ENCODE measurements at regions not wholly inside any gene's neighbourhood (a gene's known extent, or its start where the extent isn't known, plus 50 kb on each side); places are given as distances from the start of the nearest gene placed in this dataset.

DNA sequence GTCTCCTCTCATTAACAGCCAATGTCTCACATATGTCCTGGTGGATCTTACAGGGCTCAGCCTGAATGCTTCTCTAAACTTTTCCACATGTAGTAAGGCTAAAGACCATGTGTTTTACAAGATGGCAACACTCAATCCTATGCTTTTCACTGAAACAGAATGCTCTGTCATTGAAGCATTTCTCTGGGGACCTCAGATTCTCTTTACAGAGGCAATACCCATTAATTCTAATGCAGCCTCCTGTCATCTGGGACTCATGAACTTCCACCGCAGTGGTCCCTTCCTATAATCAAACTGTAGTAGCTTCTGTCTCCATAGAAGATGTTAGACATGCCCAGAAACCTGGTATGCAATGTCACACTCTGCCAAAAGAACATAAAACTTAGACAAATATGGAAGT is 926.6 kb upstream of the RBFOX1 start:
- no peak for DNase-seq
- no peaks in the 10 kb centered on the region for H3K4me1 Mint-ChIP-seq (ENCODE audit: low read depth)
- peaks cover 7% of the 10 kb centered on the region for H3K9me3 Mint-ChIP-seq
- H3K27me3 Mint-ChIP-seq: no peaks in the 10 kb centered on the region
- H3K27ac Mint-ChIP-seq: no peak overlapping the region
- no peak overlapping the region for H3K4me3 Mint-ChIP-seq
- H3K36me3 Mint-ChIP-seq (ENCODE audit: low read depth): no peaks in the 10 kb centered on the region

DNA sequence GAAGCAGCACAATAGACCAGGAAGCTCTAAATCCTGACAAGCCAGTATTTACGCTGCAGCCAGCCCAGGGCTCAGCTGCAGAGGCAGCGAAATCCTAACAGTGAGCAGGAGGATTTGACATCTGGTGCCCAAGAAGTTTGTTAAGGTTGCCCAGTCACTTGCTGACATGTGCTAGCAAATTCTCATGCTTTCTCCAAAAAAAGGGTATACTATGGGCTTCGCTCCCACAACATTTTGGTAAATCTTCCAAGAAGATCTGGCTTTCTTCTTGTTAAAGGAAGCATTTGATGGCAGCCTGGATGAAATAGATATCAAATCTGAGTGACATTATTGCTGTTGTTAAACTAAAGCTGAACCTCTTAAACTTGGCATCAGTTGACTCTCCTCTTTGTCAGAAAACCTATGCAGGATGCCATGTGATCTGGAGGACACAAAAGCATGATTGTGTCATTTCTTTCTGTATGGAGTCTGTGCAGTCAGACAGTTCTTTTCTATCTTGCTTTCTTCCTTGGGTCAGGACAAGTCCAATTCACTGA is 949.7 kb upstream of the RBFOX1 start:
- DNase-seq: no peak
- no peak overlapping the region for H3K4me3 Mint-ChIP-seq
- no peaks in the 10 kb centered on the region for H3K36me3 Mint-ChIP-seq (ENCODE audit: low read depth)
- H3K4me1 Mint-ChIP-seq (ENCODE audit: low read depth): no peaks in the 10 kb centered on the region
- H3K9me3 Mint-ChIP-seq: peaks cover 10% of the 10 kb centered on the region
- H3K27me3 Mint-ChIP-seq: no peaks in the 10 kb centered on the region
- no peak overlapping the region for H3K27ac Mint-ChIP-seq

DNA sequence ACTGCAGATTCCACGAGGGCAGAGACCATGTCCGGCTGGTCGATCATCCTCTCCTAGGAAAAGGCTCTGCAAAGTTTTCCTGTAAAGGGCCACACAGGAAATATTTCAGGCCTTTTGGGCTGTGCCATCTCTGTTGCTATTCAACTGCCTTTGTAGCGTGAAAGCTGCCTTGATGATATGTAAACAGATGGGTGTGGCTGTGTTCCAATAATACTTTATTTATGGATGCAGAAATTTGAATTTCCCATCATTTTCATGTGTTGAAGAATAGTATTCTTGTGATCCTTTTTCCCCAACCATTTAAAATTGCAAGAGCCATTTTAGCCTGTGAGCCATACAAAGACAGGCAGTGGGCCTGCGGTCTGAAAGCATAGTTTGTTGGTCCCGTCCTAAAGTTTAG is 950.7 kb upstream of the RBFOX1 start:
- DNase-seq: no peak
- H3K4me1 Mint-ChIP-seq (ENCODE audit: low read depth): no peaks in the 10 kb centered on the region
- H3K9me3 Mint-ChIP-seq: peaks cover 10% of the 10 kb centered on the region
- H3K4me3 Mint-ChIP-seq: no peak overlapping the region
- no peaks in the 10 kb centered on the region for H3K27me3 Mint-ChIP-seq
- H3K27ac Mint-ChIP-seq: no peak overlapping the region
- no peaks in the 10 kb centered on the region for H3K36me3 Mint-ChIP-seq (ENCODE audit: low read depth)

DNA sequence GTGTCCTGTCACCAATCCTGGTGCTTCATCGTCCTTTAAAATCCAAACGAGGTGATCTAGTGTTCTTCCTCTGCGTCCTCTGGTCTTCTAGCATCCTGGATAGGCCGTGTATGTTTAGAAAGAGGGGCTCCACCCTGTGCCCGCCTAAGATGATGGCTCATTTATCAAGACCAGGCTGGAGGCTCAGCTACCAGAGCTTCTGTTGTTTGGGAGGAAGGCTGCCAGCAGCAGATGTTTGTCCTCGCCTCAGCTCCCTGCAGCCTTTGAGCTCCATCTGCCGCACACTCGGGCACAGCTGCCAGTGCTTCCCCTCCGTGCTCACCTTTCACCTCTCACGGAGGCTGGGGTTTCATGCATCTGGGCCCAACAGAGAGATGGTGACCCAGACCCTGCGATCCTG is 954.7 kb upstream of the RBFOX1 start:
- Mint-ChIP-seq H3K4me3 (no peak overlapping the region), H3K9me3 (peaks cover 8% of the 10 kb centered on the region), H3K27ac (no peak overlapping the region), H3K36me3 (ENCODE audit: low read depth) (no peaks in the 10 kb centered on the region), H3K4me1 (ENCODE audit: low read depth) (no peaks in the 10 kb centered on the region), H3K27me3 (no peaks in the 10 kb centered on the region)
- no peak for DNase-seq

DNA sequence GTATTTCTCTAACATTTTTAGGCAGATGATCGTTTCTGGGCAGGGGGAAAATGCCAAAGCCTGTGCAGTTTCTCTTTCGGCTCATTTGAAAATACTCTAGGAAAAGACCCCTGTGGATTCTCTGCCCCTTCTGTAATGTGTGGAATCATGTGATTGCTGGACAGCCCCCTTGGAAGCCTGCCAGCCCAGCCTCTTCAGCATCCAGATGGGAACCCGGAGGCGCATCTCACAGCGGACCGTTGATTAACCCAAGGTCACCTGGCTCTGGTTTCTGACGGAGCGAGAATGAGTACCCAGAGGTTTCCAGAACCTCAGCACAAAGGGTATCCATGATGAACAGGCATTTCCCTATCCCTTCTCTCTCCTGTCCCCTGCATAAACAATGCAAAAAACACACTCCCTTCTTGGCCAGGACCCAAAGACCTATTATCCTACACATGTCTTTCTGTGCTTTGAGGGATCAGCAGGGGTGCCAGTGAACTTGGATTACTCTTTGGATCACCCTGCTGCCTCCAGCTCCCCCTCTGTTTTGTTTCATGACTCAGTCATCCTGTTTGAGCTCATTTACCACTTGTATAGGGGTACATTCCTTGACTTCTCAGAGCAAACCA is 957.1 kb upstream of the RBFOX1 start:
- Mint-ChIP-seq H3K4me1 (ENCODE audit: low read depth) (no peaks in the 10 kb centered on the region), H3K9me3 (peaks cover 9% of the 10 kb centered on the region)
- DNase-seq: no peak

DNA sequence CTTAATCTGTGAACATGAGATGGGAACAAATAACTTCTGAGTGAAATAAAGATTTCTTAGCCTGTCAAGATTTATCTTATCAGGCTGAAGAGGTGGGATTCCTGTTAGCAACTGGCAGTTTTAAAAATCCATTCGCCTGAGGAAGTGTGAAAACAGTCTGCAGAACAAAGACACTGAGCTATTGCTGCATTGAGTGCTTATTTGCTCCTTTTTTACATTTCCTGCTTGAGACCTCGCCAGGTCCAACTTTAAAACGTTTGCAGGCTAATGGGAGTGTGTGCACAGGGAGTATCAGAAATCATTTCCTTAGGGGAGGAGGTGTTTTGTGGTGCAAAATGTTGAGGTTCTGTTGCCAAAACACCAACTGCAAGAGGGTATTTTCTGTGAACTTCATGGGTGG is 957.8 kb upstream of the RBFOX1 start:
- no peak overlapping the region for H3K27ac Mint-ChIP-seq
- peaks cover 9% of the 10 kb centered on the region for H3K9me3 Mint-ChIP-seq

More for the DNA sequence above, 957.1 kb upstream of the RBFOX1 start:
- no peaks in the 10 kb centered on the region for H3K36me3 Mint-ChIP-seq (ENCODE audit: low read depth)
- no peak overlapping the region for H3K27ac Mint-ChIP-seq
- no peak overlapping the region for H3K4me3 Mint-ChIP-seq
- no peaks in the 10 kb centered on the region for H3K27me3 Mint-ChIP-seq

DNA sequence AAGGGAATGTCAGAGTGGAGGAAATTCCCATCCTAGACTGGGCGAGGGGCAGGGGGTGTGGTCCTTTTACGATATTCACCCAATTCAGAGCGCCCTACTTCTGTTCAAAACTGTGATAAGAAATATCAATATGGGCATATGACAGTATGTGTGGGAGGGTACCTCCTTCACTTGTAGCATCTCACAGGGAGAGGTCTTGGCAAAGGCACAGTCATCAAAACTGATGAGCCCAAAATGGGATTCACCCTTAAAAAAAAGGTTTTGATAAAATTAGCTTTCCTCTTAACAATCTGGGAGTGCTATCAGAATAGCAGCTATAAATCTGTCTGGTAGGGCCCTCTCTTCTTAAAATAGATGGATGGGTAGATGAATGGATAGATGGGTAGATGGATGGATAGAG is 967.8 kb upstream of the RBFOX1 start:
- Mint-ChIP-seq H3K9me3 (peaks cover 16% of the 10 kb centered on the region), H3K4me3 (no peak overlapping the region), H3K36me3 (ENCODE audit: low read depth) (no peaks in the 10 kb centered on the region), H3K27ac (no peak overlapping the region), H3K27me3 (no peaks in the 10 kb centered on the region), H3K4me1 (ENCODE audit: low read depth) (no peaks in the 10 kb centered on the region)
- no peak for DNase-seq

More for the DNA sequence above, 957.8 kb upstream of the RBFOX1 start:
- no peak overlapping the region for H3K4me3 Mint-ChIP-seq
- H3K27me3 Mint-ChIP-seq: no peaks in the 10 kb centered on the region
- no peaks in the 10 kb centered on the region for H3K36me3 Mint-ChIP-seq (ENCODE audit: low read depth)
- DNase-seq: no peak
- no peaks in the 10 kb centered on the region for H3K4me1 Mint-ChIP-seq (ENCODE audit: low read depth)

DNA sequence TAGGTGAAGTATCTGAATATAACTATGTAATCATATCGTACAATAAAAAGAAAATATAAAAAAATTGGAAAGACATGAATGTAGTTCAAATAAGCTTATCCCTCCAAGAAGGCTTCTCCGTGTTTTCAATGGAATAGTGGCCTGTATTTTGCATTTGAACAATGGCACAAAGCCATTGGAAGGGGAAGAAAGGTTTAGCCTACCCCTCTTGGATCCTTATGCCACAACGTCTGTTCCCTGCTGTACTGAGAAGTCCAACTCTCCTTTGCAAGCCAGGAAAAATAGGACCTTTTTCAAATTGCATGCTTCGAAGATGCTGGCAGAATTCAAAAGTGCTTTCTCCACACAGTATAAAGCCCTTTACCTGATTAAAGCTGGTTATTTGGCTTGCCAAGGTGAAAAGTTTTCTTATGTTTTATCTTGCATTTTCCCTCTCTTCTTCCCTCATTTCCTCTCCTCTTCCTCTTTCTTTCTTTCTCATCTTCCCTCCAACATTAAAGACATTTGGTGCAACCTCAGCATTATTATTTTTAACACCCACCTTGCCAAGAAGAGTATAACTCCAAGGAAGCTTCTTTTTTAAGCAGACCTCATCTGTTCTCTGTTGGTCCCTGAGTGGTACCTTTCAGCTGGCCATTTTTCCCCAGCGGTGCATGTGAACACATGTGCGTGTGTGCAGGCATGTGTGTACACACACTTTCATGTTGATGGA is 968.6 kb upstream of the RBFOX1 start:
- H3K4me3 Mint-ChIP-seq: no peak overlapping the region
- H3K36me3 Mint-ChIP-seq (ENCODE audit: low read depth): no peaks in the 10 kb centered on the region
- no peak for DNase-seq
- H3K9me3 Mint-ChIP-seq: peaks cover 18% of the 10 kb centered on the region
- no peaks in the 10 kb centered on the region for H3K27me3 Mint-ChIP-seq
- H3K27ac Mint-ChIP-seq: no peak overlapping the region
- no peaks in the 10 kb centered on the region for H3K4me1 Mint-ChIP-seq (ENCODE audit: low read depth)

DNA sequence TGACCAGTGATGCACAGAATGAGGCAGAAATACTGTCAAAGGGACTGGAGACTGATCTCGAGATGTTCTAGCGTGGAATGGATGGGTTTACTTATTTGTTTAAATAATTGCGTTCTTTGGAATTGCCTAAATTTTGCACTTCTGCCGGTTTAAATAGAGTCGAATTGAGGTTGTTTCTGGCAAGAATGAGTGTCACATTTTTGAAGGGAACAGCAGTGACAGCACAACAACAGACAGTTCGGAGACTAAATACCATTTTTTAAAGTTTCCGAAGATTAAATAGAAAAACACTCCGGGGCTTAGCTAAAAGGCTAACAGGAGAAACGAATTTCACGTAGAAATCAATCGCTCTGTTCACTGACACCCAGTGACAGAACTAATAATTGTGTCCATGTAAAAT is 969.2 kb upstream of the RBFOX1 start:
- peaks cover 16% of the 10 kb centered on the region for H3K9me3 Mint-ChIP-seq
- no peak overlapping the region for H3K4me3 Mint-ChIP-seq
- no peak for DNase-seq
- H3K4me1 Mint-ChIP-seq (ENCODE audit: low read depth): no peaks in the 10 kb centered on the region
- H3K27me3 Mint-ChIP-seq: no peaks in the 10 kb centered on the region
- no peaks in the 10 kb centered on the region for H3K36me3 Mint-ChIP-seq (ENCODE audit: low read depth)
- no peak overlapping the region for H3K27ac Mint-ChIP-seq

DNA sequence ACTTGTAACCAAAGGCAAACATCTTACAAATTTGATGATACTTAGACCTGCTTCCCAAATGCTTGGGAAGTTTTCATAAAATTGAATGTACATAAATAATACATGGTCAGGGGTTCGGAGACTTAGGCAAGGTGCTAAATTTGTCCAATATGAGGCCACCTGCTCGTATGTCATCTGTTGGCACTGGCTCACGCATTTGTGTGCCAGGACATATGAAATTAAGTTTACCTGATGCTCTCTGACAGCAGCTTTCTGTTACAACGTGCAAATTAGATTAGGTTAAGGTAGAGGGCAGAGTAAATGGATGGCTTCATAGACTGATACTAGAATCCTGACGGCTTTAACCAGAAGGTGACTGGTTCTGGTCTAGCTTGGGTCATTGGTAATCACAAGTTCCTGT is 970.3 kb upstream of the RBFOX1 start:
- H3K36me3 Mint-ChIP-seq (ENCODE audit: low read depth): no peaks in the 10 kb centered on the region
- no peak for DNase-seq
- H3K27me3 Mint-ChIP-seq: no peaks in the 10 kb centered on the region
- no peak overlapping the region for H3K27ac Mint-ChIP-seq
- H3K9me3 Mint-ChIP-seq: peaks cover 15% of the 10 kb centered on the region
- H3K4me1 Mint-ChIP-seq (ENCODE audit: low read depth): no peaks in the 10 kb centered on the region
- no peak overlapping the region for H3K4me3 Mint-ChIP-seq

DNA sequence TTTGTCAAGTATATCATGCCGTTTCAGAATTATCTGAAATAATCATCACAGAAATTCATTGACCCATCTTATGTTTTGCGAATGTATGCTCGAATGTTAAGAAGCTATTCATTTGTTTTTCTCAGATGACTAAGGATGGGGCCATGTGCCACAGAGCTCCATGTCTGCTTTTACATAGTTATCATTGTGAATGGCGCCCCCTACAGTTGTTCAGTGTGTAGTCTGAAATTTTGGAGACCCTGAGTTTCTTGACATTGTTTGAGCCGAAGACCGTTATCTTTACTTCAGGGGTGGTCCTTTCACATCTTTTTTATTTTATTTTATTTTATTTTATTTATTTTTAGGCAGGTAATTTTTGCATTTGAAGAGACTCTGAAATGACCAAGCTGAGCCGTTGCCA is 972.0 kb upstream of the RBFOX1 start:
- H3K9me3 Mint-ChIP-seq: peaks cover 12% of the 10 kb centered on the region
- no peak overlapping the region for H3K27ac Mint-ChIP-seq
- no peak for DNase-seq
- no peaks in the 10 kb centered on the region for H3K27me3 Mint-ChIP-seq
- no peaks in the 10 kb centered on the region for H3K36me3 Mint-ChIP-seq (ENCODE audit: low read depth)
- H3K4me3 Mint-ChIP-seq: no peak overlapping the region
- no peaks in the 10 kb centered on the region for H3K4me1 Mint-ChIP-seq (ENCODE audit: low read depth)

DNA sequence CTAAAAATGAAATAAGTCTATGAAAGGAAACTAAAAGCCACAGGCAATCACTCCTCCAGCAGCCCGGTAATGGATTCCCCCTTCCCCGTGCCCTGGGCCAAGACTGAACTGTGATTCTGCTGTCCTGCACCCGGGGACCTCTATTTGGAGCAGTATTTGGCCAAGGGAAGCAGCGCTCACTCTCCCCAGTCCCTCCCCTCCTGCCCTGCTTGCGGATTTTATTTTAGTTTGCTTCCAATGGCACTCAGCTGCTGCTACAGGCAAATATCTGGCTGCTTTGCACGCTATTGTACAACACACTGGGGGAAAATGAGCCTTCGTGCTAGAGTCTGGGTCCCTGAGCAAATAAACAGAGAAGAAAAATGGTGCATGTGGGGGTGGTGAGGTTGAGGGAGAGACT is 975.7 kb upstream of the RBFOX1 start:
- H3K36me3 Mint-ChIP-seq (ENCODE audit: low read depth): no peaks in the 10 kb centered on the region
- peaks cover 10% of the 10 kb centered on the region for H3K9me3 Mint-ChIP-seq
- H3K4me3 Mint-ChIP-seq: no peak overlapping the region
- no peak overlapping the region for H3K27ac Mint-ChIP-seq
- no peaks in the 10 kb centered on the region for H3K27me3 Mint-ChIP-seq
- no peak for DNase-seq
- no peaks in the 10 kb centered on the region for H3K4me1 Mint-ChIP-seq (ENCODE audit: low read depth)

DNA sequence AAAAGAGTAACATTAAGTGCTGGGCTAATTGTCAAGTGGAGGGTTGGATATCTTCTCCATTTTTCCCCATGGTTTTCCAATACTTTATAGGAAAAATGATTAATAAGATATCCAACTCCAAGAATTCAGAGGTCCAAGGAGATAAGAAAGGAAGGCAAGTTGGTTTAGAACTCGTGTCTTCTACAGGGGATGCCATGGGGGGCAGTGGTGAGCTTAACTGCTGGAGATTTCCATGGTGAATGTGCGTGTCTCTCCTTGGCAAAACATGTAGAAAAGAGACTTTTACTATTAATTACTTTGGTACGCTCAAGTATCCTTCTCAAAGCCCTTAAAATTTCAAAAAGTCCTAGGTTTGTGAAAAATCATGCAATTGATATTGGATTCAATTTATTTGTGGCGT is 982.9 kb upstream of the RBFOX1 start:
- H3K4me1 Mint-ChIP-seq (ENCODE audit: low read depth): no peaks in the 10 kb centered on the region
- H3K27ac Mint-ChIP-seq: no peak overlapping the region
- DNase-seq: no peak
- H3K27me3 Mint-ChIP-seq: no peaks in the 10 kb centered on the region
- H3K9me3 Mint-ChIP-seq: peaks cover 9% of the 10 kb centered on the region
- H3K4me3 Mint-ChIP-seq: no peak overlapping the region
- H3K36me3 Mint-ChIP-seq (ENCODE audit: low read depth): no peaks in the 10 kb centered on the region

DNA sequence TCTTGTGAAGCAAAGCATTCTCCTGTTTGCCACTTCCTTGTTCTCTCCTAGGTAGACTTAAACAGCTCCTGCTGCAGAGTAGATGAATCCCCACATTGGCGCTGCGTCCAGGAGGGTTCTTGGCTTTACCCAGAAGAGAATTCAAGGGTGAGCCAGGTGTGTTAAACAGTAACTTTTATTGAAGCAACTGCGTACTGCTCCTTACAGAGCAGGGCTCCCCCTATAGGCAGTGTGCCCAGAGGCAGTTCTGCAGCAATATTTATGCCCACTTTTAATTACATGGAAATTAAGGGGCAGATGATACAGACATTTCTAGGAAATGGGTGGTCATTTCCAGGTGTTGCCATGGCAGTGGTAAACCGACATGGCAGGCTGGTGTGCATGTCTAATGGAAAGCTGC is 987.6 kb upstream of the RBFOX1 start:
- Mint-ChIP-seq H3K4me3 (no peak overlapping the region), H3K9me3 (peaks cover 17% of the 10 kb centered on the region), H3K27ac (no peak overlapping the region), H3K36me3 (ENCODE audit: low read depth) (no peaks in the 10 kb centered on the region), H3K27me3 (no peaks in the 10 kb centered on the region), H3K4me1 (ENCODE audit: low read depth) (no peaks in the 10 kb centered on the region)
- no peak for DNase-seq

DNA sequence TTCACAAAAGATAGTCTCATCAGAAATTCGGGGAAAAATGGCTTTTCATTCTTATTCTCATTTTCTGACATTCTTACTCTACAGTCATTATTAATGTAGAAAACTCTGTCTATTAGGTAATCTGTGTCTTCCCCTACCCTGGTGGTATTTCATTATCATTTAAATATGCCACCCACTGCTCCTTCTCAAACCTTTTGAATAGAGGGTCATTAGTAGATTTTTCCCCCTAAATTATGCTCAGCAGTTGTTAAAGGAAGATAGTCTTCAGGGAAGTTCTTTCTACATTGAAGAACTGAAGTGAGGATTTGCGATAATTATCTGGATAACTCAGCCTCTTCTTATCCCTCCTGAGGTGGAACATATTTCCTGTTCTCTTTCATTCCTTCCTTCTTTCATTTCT is 989.5 kb upstream of the RBFOX1 start:
- DNase-seq: no peak
- Mint-ChIP-seq H3K27me3 (no peaks in the 10 kb centered on the region), H3K36me3 (ENCODE audit: low read depth) (no peaks in the 10 kb centered on the region), H3K9me3 (peaks cover 19% of the 10 kb centered on the region), H3K4me3 (no peak overlapping the region), H3K27ac (no peak overlapping the region), H3K4me1 (ENCODE audit: low read depth) (no peaks in the 10 kb centered on the region)

All from activated T-cell treated with anti-CD3 and anti-CD28 coated beads, Interleukin-2, amount 50 U/mL, for 24 hours (primary cell).